IMR-90 (cell line): ENCODE measurements at regions not wholly inside any gene's neighbourhood (a gene's known extent, or its start where the extent isn't known, plus 50 kb on each side); places are given as distances from the start of the nearest gene placed in this dataset.

ENCODE experiments used
- ATAC-seq: fragments of 200-7000 bp; cut with Tn5 transposase; 2 replicates; pipeline ENCODE4 v1.9.1; 2020; ENCODE audit warnings: low read depth, mild to moderate bottlenecking, moderate library complexity
- BruUV-seq: library from RNA; stranded (reverse); fragments of 400-500 nt; replicated peaks from 2 replicates; lab custom pipeline; 2021; lab: Mats Ljungman, UMichigan
- CTCF ChIA-PET: fragments of 300-600 bp; formaldehyde crosslinking; extraction: SDS; loops from one replicate; lab custom pipeline; 2021; ENCODE audit warnings: antibody characterized with exemption; lab: Yijun Ruan, JAX
- POLR2A ChIA-PET: fragments of 300-600 bp; sonication (Branson Sonifier 250); formaldehyde crosslinking; loops from one replicate; lab custom pipeline; 2022; ENCODE audit warnings: antibody characterized with exemption; ENCODE audit not compliant: unreplicated experiment; lab: Charles Lee
- DNase-seq: peaks from one replicate; pipeline ENCODE4 v3.0.0; 2013
- H2AFZ ChIP-seq: replicated peaks from 2 replicates; pipeline ENCODE3; 2013; ENCODE audit warnings: low read length, mild to moderate bottlenecking; ENCODE audit not compliant: poor library complexity
- H2AK5ac ChIP-seq: 2 replicates; pipeline ENCODE4 v1.6.1; 2013; ENCODE audit warnings: low read depth, low read length, inconsistent platforms
- H2AK9ac ChIP-seq: replicated peaks from 2 replicates; pipeline ENCODE3; 2013; ENCODE audit warnings: mild to moderate bottlenecking, low read depth, low read length, moderate library complexity; ENCODE audit not compliant: poor library complexity
- H2BK120ac ChIP-seq: 2 replicates; pipeline ENCODE4 v1.6.1; 2013; ENCODE audit warnings: low read depth, low read length, inconsistent platforms
- H2BK15ac ChIP-seq: 3 replicates; pipeline ENCODE4 v1.6.1; 2013; ENCODE audit warnings: low read depth, low read length, inconsistent platforms
- H2BK20ac ChIP-seq: 2 replicates; pipeline ENCODE4 v1.6.1; 2013; ENCODE audit warnings: low read depth, mild to moderate bottlenecking, inconsistent platforms, low read length, moderate library complexity
- H2BK5ac ChIP-seq: 2 replicates; pipeline ENCODE4 v1.6.1; 2013; ENCODE audit warnings: mild to moderate bottlenecking, low read depth, low read length, inconsistent platforms; ENCODE audit not compliant: poor library complexity, severe bottlenecking
- H3K14ac ChIP-seq: replicated peaks from 2 replicates; pipeline ENCODE4 v1.6.1; 2013; ENCODE audit warnings: low read depth, low read length, inconsistent platforms
- H3K18ac ChIP-seq: 2 replicates; pipeline ENCODE4 v1.6.1; 2013; ENCODE audit warnings: low read depth, low read length, control low read depth
- H3K23ac ChIP-seq: 2 replicates; pipeline ENCODE4 v1.6.1; 2013; ENCODE audit warnings: low read depth, low read length, inconsistent platforms
- H3K27ac ChIP-seq: 2 replicates; pipeline ENCODE4 v1.5.1; 2013; ENCODE audit warnings: mild to moderate bottlenecking, control low read depth, low read length; ENCODE audit not compliant: insufficient read depth
- H3K27me3 ChIP-seq: 2 replicates; pipeline ENCODE4 v1.6.1; 2013; ENCODE audit warnings: low read length; ENCODE audit not compliant: control insufficient read depth, insufficient read depth
- H3K36me3 ChIP-seq: 2 replicates; pipeline ENCODE4 v1.6.1; 2013; ENCODE audit warnings: low read length, mixed read lengths; ENCODE audit not compliant: control insufficient read depth, insufficient read depth
- H3K4ac ChIP-seq: 2 replicates; pipeline ENCODE4 v1.6.1; 2013; ENCODE audit warnings: low read depth, low read length, inconsistent platforms
- H3K4me1 ChIP-seq: 2 replicates; pipeline ENCODE4 v1.6.1; 2013; ENCODE audit warnings: low read length, mixed read lengths; ENCODE audit not compliant: control insufficient read depth, insufficient read depth
- H3K4me2 ChIP-seq: 2 replicates; pipeline ENCODE4 v1.6.1; 2013; ENCODE audit warnings: low read depth, mild to moderate bottlenecking, control low read depth, low read length, moderate library complexity
- H3K4me3 ChIP-seq: 2 replicates; pipeline ENCODE4 v1.5.1; 2013; ENCODE audit warnings: low read depth, mild to moderate bottlenecking, control low read depth, low read length, moderate library complexity; ENCODE audit not compliant: insufficient read depth
- H3K56ac ChIP-seq: 2 replicates; pipeline ENCODE4 v1.6.1; 2013; ENCODE audit warnings: low read length, inconsistent platforms; ENCODE audit not compliant: insufficient read depth; ENCODE audit errors: extremely low read depth
- H3K79me1 ChIP-seq, 2 experiments: 2 replicates each; pipeline ENCODE4 v1.6.1; 2013; ENCODE audit warnings: low read length in 2 of 2, inconsistent platforms in 1 of 2, low read depth in 1 of 2
- H3K9ac ChIP-seq: 2 replicates; pipeline ENCODE4 v1.6.1; 2013; ENCODE audit warnings: low read depth, low read length, control low read depth
- H3K9me1 ChIP-seq: 2 replicates; pipeline ENCODE4 v1.6.1; 2013; ENCODE audit warnings: low read length, inconsistent platforms; ENCODE audit not compliant: insufficient read depth
- H3K9me3 ChIP-seq: 2 replicates; pipeline ENCODE4 v1.6.1; 2013; ENCODE audit warnings: low read length; ENCODE audit not compliant: control insufficient read depth, insufficient read depth
- H4K20me1 ChIP-seq: 2 replicates; pipeline ENCODE4 v1.6.1; 2013; ENCODE audit warnings: low read length, inconsistent platforms; ENCODE audit not compliant: insufficient read depth
- H4K5ac ChIP-seq: 2 replicates; pipeline ENCODE4 v1.6.1; 2013; ENCODE audit warnings: mild to moderate bottlenecking, low read depth, low read length, control low read depth
- H4K8ac ChIP-seq, 2 experiments: 2 replicates each; pipeline ENCODE4 v1.6.1; 2013; ENCODE audit warnings: low read depth in 2 of 2, low read length in 2 of 2, control low read depth in 1 of 2, inconsistent platforms in 1 of 2
- H4K91ac ChIP-seq: 2 replicates; pipeline ENCODE4 v1.6.1; 2013; ENCODE audit warnings: low read depth, low read length, inconsistent platforms; ENCODE audit not compliant: insufficient read depth
- BHLHE40 ChIP-seq: fragments of 150-350 bp; IDR thresholded peaks from 2 replicates; pipeline ENCODE4 v1.6.1; 2016; ENCODE audit warnings: mild to moderate bottlenecking, low read depth, low read length
- CEBPB ChIP-seq: IDR thresholded peaks from 2 replicates; pipeline ENCODE4 v1.6.1; 2012; ENCODE audit warnings: low read depth, low read length, improper control_type of control experiment
- CHD1 ChIP-seq: IDR thresholded peaks from 2 replicates; pipeline ENCODE4 v1.6.1; 2012; ENCODE audit warnings: low read depth, low read length, improper control_type of control experiment
- ELK1 ChIP-seq: fragments of 150-350 bp; IDR thresholded peaks from 2 replicates; pipeline ENCODE4 v1.6.1; 2016; ENCODE audit warnings: low read depth, mild to moderate bottlenecking, low read length, moderate library complexity, borderline replicate concordance
- MAZ ChIP-seq: IDR thresholded peaks from 2 replicates; pipeline ENCODE4 v1.6.1; 2012; ENCODE audit warnings: low read depth, mild to moderate bottlenecking, low read length, improper control_type of control experiment, moderate library complexity, borderline replicate concordance
- MXI1 ChIP-seq: IDR thresholded peaks from 2 replicates; pipeline ENCODE4 v1.6.1; 2012; ENCODE audit warnings: low read depth, mild to moderate bottlenecking, low read length, moderate library complexity, borderline replicate concordance
- NFE2L2 ChIP-seq: fragments of 150-350 bp; IDR thresholded peaks from 2 replicates; pipeline ENCODE4 v1.6.1; 2016; ENCODE audit warnings: low read depth, mild to moderate bottlenecking, low read length
- POLR2A ChIP-seq: IDR thresholded peaks from 2 replicates; pipeline ENCODE4 v1.6.1; 2012; ENCODE audit warnings: mild to moderate bottlenecking, low read depth, low read length
- RAD21 ChIP-seq: IDR thresholded peaks from 2 replicates; pipeline ENCODE4 v1.6.1; 2012; ENCODE audit warnings: low read length, improper control_type of control experiment
- RCOR1 ChIP-seq: IDR thresholded peaks from 2 replicates; pipeline ENCODE4 v1.6.1; 2012; ENCODE audit warnings: mild to moderate bottlenecking, low read length, improper control_type of control experiment; ENCODE audit not compliant: insufficient replicate concordance
- RFX5 ChIP-seq: IDR thresholded peaks from 2 replicates; pipeline ENCODE4 v1.8.0; 2012; ENCODE audit warnings: low read depth, mild to moderate bottlenecking, low read length, moderate library complexity
- SMC3 ChIP-seq: fragments of 150-350 bp; IDR thresholded peaks from 2 replicates; pipeline ENCODE4 v1.6.1; 2016; ENCODE audit warnings: low read depth, mild to moderate bottlenecking, antibody characterized with exemption, low read length, moderate library complexity
- USF2 ChIP-seq: fragments of 150-350 bp; IDR thresholded peaks from 2 replicates; pipeline ENCODE4 v1.6.1; 2017; ENCODE audit warnings: mild to moderate bottlenecking, antibody characterized with exemption, low read length, low read depth
- WGBS, 2 experiments: methylation state at CpG; one replicate each; pipeline versions ENCODE4 v1.1.5 to v1.1.7; 2013; ENCODE audit warnings: missing lambda C conversion rate in 2 of 2; ENCODE audit not compliant: insufficient read length in 1 of 2; ENCODE audit errors: extremely low coverage in 2 of 2; 5-methylcytosine and 5-hydroxymethylcytosine counted together
- dilution Hi-C: fragments of 300-500 bp; cut with HindIII; formaldehyde crosslinking; loops from one replicate; pipeline ENCODE4 v1.14.3; 2018; ENCODE audit warnings: low sequenced_read_pairs; ENCODE audit not compliant: unreplicated experiment
- in situ Hi-C: fragments of 300-500 bp; cut with MboI; formaldehyde crosslinking; loops from 3 replicates; pipeline ENCODE4 v1.14.3; 2019; ENCODE audit warnings: low sequenced_read_pairs, inconsistent platforms, mixed read lengths
- intact Hi-C: fragments of 100-400 bp; cut with micrococcal nuclease; formaldehyde crosslinking; loops from 2 replicates; pipeline ENCODE4 v1.10.0; 2022
- TF ChIP-seq, protein P1 (sequence below): conservative IDR thresholded peaks from 2 replicates; pipeline ENCODE4 v1.5.1; 2012; ENCODE audit warnings: mild to moderate bottlenecking, low read depth, low read length, improper control_type of control experiment

- no peak overlapping the region for H4K8ac ChIP-seq
- no peak overlapping the region for H3K4me3 ChIP-seq
- ATAC-seq (no peak), DNase-seq (no peak)
- H3K9ac ChIP-seq: no peak overlapping the region
- no peak overlapping the region; the same call in 1 of the 2 replicates for H2BK20ac ChIP-seq
- no peak overlapping the region for H4K91ac ChIP-seq
- ChIA-PET POLR2A (no interaction called here), CTCF (no interaction called here)
- no peak overlapping the region for H2BK15ac ChIP-seq
- no peaks in the 10 kb centered on the region for H3K9me3 ChIP-seq
- no peak for TF ChIP-seq RAD21
- TF ChIP-seq MAZ: no peak
- no peak for TF ChIP-seq USF2
- no peak for TF ChIP-seq ELK1
- TF ChIP-seq SMC3: no peak
- no peak for TF ChIP-seq CEBPB
- TF ChIP-seq RCOR1: no peak
- TF ChIP-seq POLR2A: no peak
- no peak for TF ChIP-seq CHD1
- TF ChIP-seq MXI1: no peak
- no peak for TF ChIP-seq NFE2L2
- TF ChIP-seq BHLHE40: no peak
- no peak for TF ChIP-seq RFX5
- TF ChIP-seq, protein P1, sequence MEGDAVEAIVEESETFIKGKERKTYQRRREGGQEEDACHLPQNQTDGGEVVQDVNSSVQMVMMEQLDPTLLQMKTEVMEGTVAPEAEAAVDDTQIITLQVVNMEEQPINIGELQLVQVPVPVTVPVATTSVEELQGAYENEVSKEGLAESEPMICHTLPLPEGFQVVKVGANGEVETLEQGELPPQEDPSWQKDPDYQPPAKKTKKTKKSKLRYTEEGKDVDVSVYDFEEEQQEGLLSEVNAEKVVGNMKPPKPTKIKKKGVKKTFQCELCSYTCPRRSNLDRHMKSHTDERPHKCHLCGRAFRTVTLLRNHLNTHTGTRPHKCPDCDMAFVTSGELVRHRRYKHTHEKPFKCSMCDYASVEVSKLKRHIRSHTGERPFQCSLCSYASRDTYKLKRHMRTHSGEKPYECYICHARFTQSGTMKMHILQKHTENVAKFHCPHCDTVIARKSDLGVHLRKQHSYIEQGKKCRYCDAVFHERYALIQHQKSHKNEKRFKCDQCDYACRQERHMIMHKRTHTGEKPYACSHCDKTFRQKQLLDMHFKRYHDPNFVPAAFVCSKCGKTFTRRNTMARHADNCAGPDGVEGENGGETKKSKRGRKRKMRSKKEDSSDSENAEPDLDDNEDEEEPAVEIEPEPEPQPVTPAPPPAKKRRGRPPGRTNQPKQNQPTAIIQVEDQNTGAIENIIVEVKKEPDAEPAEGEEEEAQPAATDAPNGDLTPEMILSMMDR: no peak
- H2BK5ac ChIP-seq: no peak overlapping the region
- no peak overlapping the region for H3K4ac ChIP-seq
- H4K5ac ChIP-seq: no peak overlapping the region
- H4K20me1 ChIP-seq: no peaks in the 10 kb centered on the region
- H3K14ac ChIP-seq: no peak overlapping the region
- in situ Hi-C loops: loop anchor here (10.0 kb wide), 1 partner anchor 302 kb away; no protein-coding TSS in a partner anchor
- dilution Hi-C loops: no loop called here
- no peak overlapping the region for H2BK120ac ChIP-seq
- H3K4me2 ChIP-seq: no peak overlapping the region
- BruUV-seq: no TSS peak
- H3K18ac ChIP-seq: no peak overlapping the region
- H3K27me3 ChIP-seq: peaks cover 3% of the 10 kb centered on the region
- peak overlapping the region; percentile 47 for H2AK9ac ChIP-seq
- H2AK5ac ChIP-seq: no peak overlapping the region
- intact Hi-C loops: no loop called here
- no peak overlapping the region for H3K23ac ChIP-seq
- H3K36me3 ChIP-seq: no peaks in the 10 kb centered on the region
- H2AFZ ChIP-seq: no peak overlapping the region
- H3K56ac ChIP-seq: no peak overlapping the region
- WGBS, 2 experiments: 80% methylated on average over 1 of the region's 20 CpGs; no CpG with 5 or more reads in 1 of the 2 experiments
- H3K79me1 ChIP-seq: no peaks in the 10 kb centered on the region
- H3K4me1 ChIP-seq: peaks cover 26% of the 10 kb centered on the region
- H3K27ac ChIP-seq: no peak overlapping the region
- H3K9me1 ChIP-seq: peaks cover 19% of the 10 kb centered on the region
Observed at GRCh38 chr2:128626760-128627511, 308.3 kb upstream of the HS6ST1 start.
